ENCODE measurements at regions not wholly inside any gene's neighbourhood (a gene's known extent, or its start where the extent isn't known, plus 50 kb on each side); places are given as distances from the start of the nearest gene placed in this dataset.

- ChIA-PET POLR2A (no interaction called here), CTCF (no interaction called here)
- Histone ChIP-seq H4K20me1 (replicated peaks; ENCODE audit: control insufficient read depth, extremely low read depth, insufficient read depth, low read length) (no peaks in the 10 kb centered on the region), H3K27me3 (ENCODE audit: control insufficient read depth in 2 of 2, insufficient read depth in 2 of 2, low read length in 2 of 2) (no peaks in the 10 kb centered on the region), H3K4me3 (replicated peaks in 1 of 3; ENCODE audit: insufficient read depth in 1 of 3, low read depth in 1 of 3, low read length in 3 of 3) (no peak overlapping the region), H3K79me2 (ENCODE audit: control insufficient read depth, insufficient read depth, low read length) (no peaks in the 10 kb centered on the region), H3K9me1 (replicated peaks; ENCODE audit: control insufficient read depth, extremely low read depth, insufficient read depth, low read length) (no peaks in the 10 kb centered on the region), H3K36me3 (ENCODE audit: control insufficient read depth in 2 of 2, extremely low read depth in 1 of 2, insufficient read depth in 2 of 2, low read length in 2 of 2) (no peaks in the 10 kb centered on the region), H3K27ac (ENCODE audit: insufficient read depth, low read depth, low read length) (no peak overlapping the region), H3K9me3 (replicated peaks; ENCODE audit: control insufficient read depth, insufficient read depth, low read length) (peaks cover 5% of the 10 kb centered on the region), H3K9ac (replicated peaks; ENCODE audit: extremely low read depth, insufficient read depth, low read length) (no peak overlapping the region), H2AFZ (ENCODE audit: low read depth, low read length) (no peak overlapping the region), H3K4me2 (ENCODE audit: insufficient read depth, low read length) (no peak overlapping the region), H3K4me1 (ENCODE audit: control insufficient read depth, extremely low read depth, insufficient read depth, low read length) (no peaks in the 10 kb centered on the region)
- BruUV-seq (replicated peaks), result no TSS peak
- DNase-seq (ENCODE audit: low read depth, low spot score) (no peak), FAIRE-seq (no peak)
- TF ChIP-seq CTCF (IDR thresholded peaks at IDR 0.05; ENCODE audit: extremely low read depth in 1 of 2, insufficient read depth in 1 of 2, low read depth in 1 of 2, low read length in 2 of 2) (no peak), GATA2 (IDR thresholded peaks at IDR 0.05; ENCODE audit: insufficient read depth, insufficient read length, low read depth, low read length) (no peak), MYC (IDR thresholded peaks at IDR 0.05; ENCODE audit: low read depth, low read length) (no peak), EZH2 (IDR thresholded peaks at IDR 0.05; ENCODE audit: borderline replicate concordance, low read depth, low read length, severe bottlenecking) (no peak), JUN (IDR thresholded peaks at IDR 0.05; ENCODE audit: borderline replicate concordance, insufficient read depth, insufficient read length, low read depth) (no peak), MAX (IDR thresholded peaks at IDR 0.05; ENCODE audit: insufficient read depth, insufficient read length) (no peak), FOS (IDR thresholded peaks at IDR 0.05; ENCODE audit: borderline replicate concordance, insufficient read depth, low read length) (no peak), POLR2AphosphoS5 (IDR thresholded peaks at IDR 0.05; ENCODE audit: insufficient read depth, low read depth, low read length) (no peak), POLR2A (IDR thresholded peaks at IDR 0.05; ENCODE audit: low read depth, low read length) (no peak)
- intact Hi-C loops (cut with micrococcal nuclease), result no loop called here
- dilution Hi-C loops (cut with MboI; ENCODE audit: extremely low pct_ligation_motif_present, low sequenced_read_pairs), result no loop called here
Measured at GRCh38 chr9:106307670-106308069, 555.3 kb upstream of the ZNF462 start.
